ENCODE measurements at regions not wholly inside any gene's neighbourhood (a gene's known extent, or its start where the extent isn't known, plus 50 kb on each side); places are given as distances from the start of the nearest gene placed in this dataset.

DNA sequence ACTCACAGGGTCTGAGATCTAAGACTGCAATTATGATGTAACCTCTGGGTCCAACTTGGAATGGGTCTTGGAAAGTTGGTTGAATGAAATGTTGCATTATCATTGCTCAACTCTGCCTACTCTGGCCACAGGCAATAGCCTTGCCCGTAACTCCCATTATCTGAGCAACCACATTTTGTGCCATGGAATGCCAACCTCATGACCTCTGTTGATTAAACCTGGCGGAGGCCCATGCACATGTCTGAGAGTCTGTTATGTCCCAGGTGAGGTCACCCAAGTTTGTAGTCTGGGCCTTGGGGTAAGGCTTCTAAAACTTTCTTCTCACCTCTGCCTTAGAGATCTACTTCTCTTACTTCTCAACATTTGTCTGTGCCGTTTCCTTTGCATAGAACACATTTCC lies 140.9 kb downstream of the TBX5 start:
- Histone ChIP-seq H3K27ac (ENCODE audit: insufficient read depth, low read depth, low read length) (no peak overlapping the region), H3K9me3 (replicated peaks; ENCODE audit: control insufficient read depth, insufficient read depth, low read length) (peaks cover 2% of the 10 kb centered on the region), H4K20me1 (replicated peaks; ENCODE audit: control insufficient read depth, extremely low read depth, insufficient read depth, low read length) (no peaks in the 10 kb centered on the region), H3K4me3 (replicated peaks in 1 of 3; ENCODE audit: insufficient read depth in 1 of 3, low read depth in 1 of 3, low read length in 3 of 3) (no peak overlapping the region), H3K27me3 (ENCODE audit: control insufficient read depth in 2 of 2, insufficient read depth in 2 of 2, low read length in 2 of 2) (no peaks in the 10 kb centered on the region), H3K4me2 (ENCODE audit: insufficient read depth, low read length) (no peak overlapping the region), H3K9me1 (replicated peaks; ENCODE audit: control insufficient read depth, extremely low read depth, insufficient read depth, low read length) (no peaks in the 10 kb centered on the region), H3K4me1 (ENCODE audit: control insufficient read depth, extremely low read depth, insufficient read depth, low read length) (no peaks in the 10 kb centered on the region), H3K9ac (replicated peaks; ENCODE audit: extremely low read depth, insufficient read depth, low read length) (no peak overlapping the region), H3K36me3 (ENCODE audit: control insufficient read depth in 2 of 2, extremely low read depth in 1 of 2, insufficient read depth in 2 of 2, low read length in 2 of 2) (no peaks in the 10 kb centered on the region), H2AFZ (ENCODE audit: low read depth, low read length) (no peak overlapping the region), H3K79me2 (ENCODE audit: control insufficient read depth, insufficient read depth, low read length) (no peaks in the 10 kb centered on the region)
- TF ChIP-seq GATA2 (IDR thresholded peaks at IDR 0.05; ENCODE audit: insufficient read depth, insufficient read length, low read depth, low read length), result no peak
- no TSS peak for BruUV-seq (replicated peaks)
- ChIA-PET POLR2A (no interaction called here), CTCF (no interaction called here)
- dilution Hi-C loops (cut with MboI; ENCODE audit: extremely low pct_ligation_motif_present, low sequenced_read_pairs), result no loop called here
- FAIRE-seq (no peak), DNase-seq (ENCODE audit: low read depth, low spot score) (no peak)
- intact Hi-C loops (cut with micrococcal nuclease), result no loop called here

DNA sequence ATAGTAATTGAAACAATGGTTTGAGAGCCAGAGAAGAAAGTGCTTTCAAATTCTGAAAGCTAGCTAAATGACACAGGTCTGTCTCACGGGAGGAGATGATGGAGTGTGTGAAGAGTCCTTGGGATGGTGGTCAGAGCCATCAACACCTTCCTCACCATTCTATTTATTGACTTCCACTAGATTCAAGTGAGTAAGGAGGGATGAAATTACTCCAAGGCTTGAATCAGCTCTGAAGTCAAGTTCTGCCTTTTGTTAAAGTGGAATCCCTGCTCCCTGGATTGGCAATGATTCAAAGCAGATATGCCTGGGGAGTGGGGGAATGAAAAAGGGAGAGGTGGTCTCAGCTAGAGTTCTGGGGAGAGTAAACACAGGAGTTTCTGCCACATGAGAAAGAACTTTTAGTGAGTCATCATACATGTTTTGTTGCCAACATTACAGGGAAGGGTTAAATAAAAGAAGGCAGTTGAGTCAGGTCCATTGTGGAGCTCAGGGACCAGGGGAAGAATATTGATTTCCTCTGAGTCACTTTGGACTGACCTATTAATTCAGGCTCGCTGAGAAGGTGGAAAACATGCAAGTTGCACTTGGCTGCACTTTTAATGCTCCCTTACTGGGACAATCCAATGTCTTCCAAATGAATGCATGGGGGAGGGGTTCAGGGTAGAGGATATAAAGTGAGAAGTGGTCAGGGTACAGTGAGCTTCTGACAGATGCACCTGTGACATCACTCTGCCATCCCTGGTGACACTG lies 142.7 kb downstream of the TBX5 start:
- ChIA-PET CTCF (no interaction called here), POLR2A (no interaction called here)
- Histone ChIP-seq H3K9me1 (replicated peaks; ENCODE audit: control insufficient read depth, extremely low read depth, insufficient read depth, low read length) (no peaks in the 10 kb centered on the region), H4K20me1 (replicated peaks; ENCODE audit: control insufficient read depth, extremely low read depth, insufficient read depth, low read length) (no peaks in the 10 kb centered on the region), H3K79me2 (ENCODE audit: control insufficient read depth, insufficient read depth, low read length) (no peaks in the 10 kb centered on the region), H3K4me1 (ENCODE audit: control insufficient read depth, extremely low read depth, insufficient read depth, low read length) (no peaks in the 10 kb centered on the region), H3K36me3 (ENCODE audit: control insufficient read depth in 2 of 2, extremely low read depth in 1 of 2, insufficient read depth in 2 of 2, low read length in 2 of 2) (no peaks in the 10 kb centered on the region), H3K27me3 (ENCODE audit: control insufficient read depth in 2 of 2, insufficient read depth in 2 of 2, low read length in 2 of 2) (no peaks in the 10 kb centered on the region), H3K27ac (ENCODE audit: insufficient read depth, low read depth, low read length) (no peak overlapping the region), H3K4me2 (ENCODE audit: insufficient read depth, low read length) (no peak overlapping the region), H3K4me3 (replicated peaks in 1 of 3; ENCODE audit: insufficient read depth in 1 of 3, low read depth in 1 of 3, low read length in 3 of 3) (no peak overlapping the region), H3K9me3 (replicated peaks; ENCODE audit: control insufficient read depth, insufficient read depth, low read length) (peaks cover 2% of the 10 kb centered on the region), H3K9ac (replicated peaks; ENCODE audit: extremely low read depth, insufficient read depth, low read length) (no peak overlapping the region), H2AFZ (ENCODE audit: low read depth, low read length) (no peak overlapping the region)
- TF ChIP-seq, protein P1, sequence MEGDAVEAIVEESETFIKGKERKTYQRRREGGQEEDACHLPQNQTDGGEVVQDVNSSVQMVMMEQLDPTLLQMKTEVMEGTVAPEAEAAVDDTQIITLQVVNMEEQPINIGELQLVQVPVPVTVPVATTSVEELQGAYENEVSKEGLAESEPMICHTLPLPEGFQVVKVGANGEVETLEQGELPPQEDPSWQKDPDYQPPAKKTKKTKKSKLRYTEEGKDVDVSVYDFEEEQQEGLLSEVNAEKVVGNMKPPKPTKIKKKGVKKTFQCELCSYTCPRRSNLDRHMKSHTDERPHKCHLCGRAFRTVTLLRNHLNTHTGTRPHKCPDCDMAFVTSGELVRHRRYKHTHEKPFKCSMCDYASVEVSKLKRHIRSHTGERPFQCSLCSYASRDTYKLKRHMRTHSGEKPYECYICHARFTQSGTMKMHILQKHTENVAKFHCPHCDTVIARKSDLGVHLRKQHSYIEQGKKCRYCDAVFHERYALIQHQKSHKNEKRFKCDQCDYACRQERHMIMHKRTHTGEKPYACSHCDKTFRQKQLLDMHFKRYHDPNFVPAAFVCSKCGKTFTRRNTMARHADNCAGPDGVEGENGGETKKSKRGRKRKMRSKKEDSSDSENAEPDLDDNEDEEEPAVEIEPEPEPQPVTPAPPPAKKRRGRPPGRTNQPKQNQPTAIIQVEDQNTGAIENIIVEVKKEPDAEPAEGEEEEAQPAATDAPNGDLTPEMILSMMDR (IDR thresholded peaks at IDR 0.05; ENCODE audit: extremely low read depth in 1 of 2, insufficient read depth in 1 of 2, low read depth in 1 of 2, low read length in 2 of 2), result no peak
- TF ChIP-seq JUN (IDR thresholded peaks at IDR 0.05; ENCODE audit: borderline replicate concordance, insufficient read depth, insufficient read length, low read depth), result no peak
- TF ChIP-seq FOS (IDR thresholded peaks at IDR 0.05; ENCODE audit: borderline replicate concordance, insufficient read depth, low read length), result no peak
- TF ChIP-seq GATA2 (IDR thresholded peaks at IDR 0.05; ENCODE audit: insufficient read depth, insufficient read length, low read depth, low read length), result no peak
- no peak for TF ChIP-seq EZH2 (IDR thresholded peaks at IDR 0.05; ENCODE audit: borderline replicate concordance, low read depth, low read length, severe bottlenecking)
- no peak for TF ChIP-seq POLR2AphosphoS5 (IDR thresholded peaks at IDR 0.05; ENCODE audit: insufficient read depth, low read depth, low read length)
- TF ChIP-seq, protein P2, sequence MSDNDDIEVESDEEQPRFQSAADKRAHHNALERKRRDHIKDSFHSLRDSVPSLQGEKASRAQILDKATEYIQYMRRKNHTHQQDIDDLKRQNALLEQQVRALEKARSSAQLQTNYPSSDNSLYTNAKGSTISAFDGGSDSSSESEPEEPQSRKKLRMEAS (IDR thresholded peaks at IDR 0.05; ENCODE audit: insufficient read depth, insufficient read length), result no peak
- no peak for TF ChIP-seq MYC (IDR thresholded peaks at IDR 0.05; ENCODE audit: low read depth, low read length)
- TF ChIP-seq POLR2A (IDR thresholded peaks at IDR 0.05; ENCODE audit: low read depth, low read length), result no peak
- intact Hi-C loops (cut with micrococcal nuclease), result no loop called here
- dilution Hi-C loops (cut with MboI; ENCODE audit: extremely low pct_ligation_motif_present, low sequenced_read_pairs), result no loop called here
- BruUV-seq (replicated peaks), result no TSS peak
- DNase-seq (ENCODE audit: low read depth, low spot score) (no peak), FAIRE-seq (no peak)

Data from endothelial cell of umbilical vein (primary cell).